ENCODE measurements at regions not wholly inside any gene's neighbourhood (a gene's known extent, or its start where the extent isn't known, plus 50 kb on each side); places are given as distances from the start of the nearest gene placed in this dataset.

GRCh38 chr12:47551426-47551851, 154.4 kb downstream of the RPAP3 start:
- intact Hi-C loops (cut with DNase I), result no loop called here
- Histone ChIP-seq H3K9me3 (peaks cover 0 to 15% of the 10 kb centered on the region in 2 donors), H3K4me1 (no peaks in the 10 kb centered on the region), H3K27ac (no peak overlapping the region), H3K27me3 (no peaks in the 10 kb centered on the region), H3K36me3 (no peaks in the 10 kb centered on the region), H3K4me3 (no peak overlapping the region)
- no peak for DNase-seq (ENCODE audit: low spot score in 2 of 2)
- TF ChIP-seq, protein P1, sequence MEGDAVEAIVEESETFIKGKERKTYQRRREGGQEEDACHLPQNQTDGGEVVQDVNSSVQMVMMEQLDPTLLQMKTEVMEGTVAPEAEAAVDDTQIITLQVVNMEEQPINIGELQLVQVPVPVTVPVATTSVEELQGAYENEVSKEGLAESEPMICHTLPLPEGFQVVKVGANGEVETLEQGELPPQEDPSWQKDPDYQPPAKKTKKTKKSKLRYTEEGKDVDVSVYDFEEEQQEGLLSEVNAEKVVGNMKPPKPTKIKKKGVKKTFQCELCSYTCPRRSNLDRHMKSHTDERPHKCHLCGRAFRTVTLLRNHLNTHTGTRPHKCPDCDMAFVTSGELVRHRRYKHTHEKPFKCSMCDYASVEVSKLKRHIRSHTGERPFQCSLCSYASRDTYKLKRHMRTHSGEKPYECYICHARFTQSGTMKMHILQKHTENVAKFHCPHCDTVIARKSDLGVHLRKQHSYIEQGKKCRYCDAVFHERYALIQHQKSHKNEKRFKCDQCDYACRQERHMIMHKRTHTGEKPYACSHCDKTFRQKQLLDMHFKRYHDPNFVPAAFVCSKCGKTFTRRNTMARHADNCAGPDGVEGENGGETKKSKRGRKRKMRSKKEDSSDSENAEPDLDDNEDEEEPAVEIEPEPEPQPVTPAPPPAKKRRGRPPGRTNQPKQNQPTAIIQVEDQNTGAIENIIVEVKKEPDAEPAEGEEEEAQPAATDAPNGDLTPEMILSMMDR (IDR thresholded peaks at IDR 0.05), result no peak

DNA sequence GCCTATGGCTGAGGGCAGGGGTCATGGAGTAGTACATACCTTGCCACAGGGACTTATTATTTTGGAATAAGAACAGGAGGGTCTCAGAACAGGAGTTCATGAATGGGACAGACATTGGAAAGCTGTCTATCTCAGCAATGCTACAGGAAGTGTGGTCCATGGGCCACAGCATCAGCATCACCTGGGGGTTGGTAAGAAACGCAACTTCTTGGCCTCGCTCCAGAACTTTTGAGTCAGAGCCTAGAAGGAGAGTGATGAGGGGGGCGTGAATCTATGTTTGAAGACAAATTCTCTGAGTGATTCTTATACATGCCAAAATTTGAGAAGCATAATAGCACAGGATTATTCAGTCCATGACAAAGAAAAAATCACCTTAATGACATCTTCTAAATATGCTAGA, 156.6 kb downstream of the RPAP3 start:
- Histone ChIP-seq H3K4me3 (no peak overlapping the region), H3K4me1 (no peaks in the 10 kb centered on the region), H3K36me3 (no peaks in the 10 kb centered on the region), H3K27ac (no peak overlapping the region), H3K27me3 (no peaks in the 10 kb centered on the region), H3K9me3 (peaks cover 0 to 15% of the 10 kb centered on the region in 2 donors)
- no peak for DNase-seq (ENCODE audit: low spot score in 2 of 2)
- intact Hi-C loops (cut with DNase I), result no loop called here
- TF ChIP-seq, protein P1 (IDR thresholded peaks at IDR 0.05), result no peak

DNA sequence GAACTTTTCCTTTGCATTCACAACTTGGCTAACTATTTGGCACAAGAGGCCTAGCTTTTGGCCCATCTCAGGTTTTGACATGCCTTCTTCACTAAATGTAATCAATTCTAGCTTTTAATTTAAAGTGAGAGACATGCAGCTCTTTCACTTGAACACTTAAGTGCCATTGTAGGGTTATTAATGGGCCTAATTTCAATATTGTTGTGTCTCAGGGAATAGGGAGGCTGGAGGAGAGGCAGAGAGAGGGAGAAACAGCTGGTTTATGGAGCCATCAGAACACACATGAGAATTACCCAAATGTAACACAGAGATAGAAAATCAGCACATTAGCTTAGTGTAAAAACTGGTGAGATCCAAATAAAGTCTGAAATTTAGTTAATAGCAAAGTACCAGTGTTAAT, 157.4 kb downstream of the RPAP3 start:
- Histone ChIP-seq H3K27ac (no peak overlapping the region), H3K27me3 (no peaks in the 10 kb centered on the region), H3K4me3 (no peak overlapping the region), H3K4me1 (no peaks in the 10 kb centered on the region), H3K9me3 (peaks cover 0 to 9% of the 10 kb centered on the region in 2 donors), H3K36me3 (no peaks in the 10 kb centered on the region)
- TF ChIP-seq, protein P1 (IDR thresholded peaks at IDR 0.05), result no peak
- intact Hi-C loops (cut with DNase I), result no loop called here
- DNase-seq (ENCODE audit: low spot score in 2 of 2), result no peak

DNA sequence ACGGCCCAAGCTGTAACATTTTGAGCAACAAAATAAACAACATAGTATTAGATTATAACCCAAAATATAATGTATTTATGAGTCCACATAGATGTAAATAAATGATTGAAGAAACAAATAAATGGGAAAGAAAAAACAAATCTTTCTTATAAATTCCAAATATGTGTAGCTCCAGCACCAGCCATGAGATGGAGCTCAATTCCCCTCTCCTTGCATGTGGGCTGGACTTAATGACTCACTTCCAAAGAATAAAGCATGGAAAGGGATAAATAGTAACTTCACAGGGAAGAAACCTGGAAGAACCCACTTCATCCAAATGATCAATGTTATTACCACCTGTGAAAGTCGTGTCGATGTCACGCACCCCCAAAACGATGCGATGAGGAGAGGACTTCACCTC, 158.8 kb downstream of the RPAP3 start:
- Histone ChIP-seq H3K9me3 (no peaks in the 10 kb centered on the region), H3K4me3 (no peak overlapping the region), H3K27me3 (no peaks in the 10 kb centered on the region), H3K4me1 (no peaks in the 10 kb centered on the region), H3K36me3 (no peaks in the 10 kb centered on the region), H3K27ac (no peak overlapping the region)
- intact Hi-C loops (cut with DNase I), result no loop called here
- DNase-seq (ENCODE audit: low spot score in 2 of 2), result no peak
- TF ChIP-seq, protein P1 (IDR thresholded peaks at IDR 0.05), result no peak

GRCh38 chr12:47545938-47546609, 159.8 kb downstream of the RPAP3 start:
- DNase-seq (ENCODE audit: low spot score in 2 of 2), result no peak
- Histone ChIP-seq H3K27ac (no peak overlapping the region), H3K9me3 (no peaks in the 10 kb centered on the region), H3K27me3 (no peaks in the 10 kb centered on the region), H3K4me1 (no peaks in the 10 kb centered on the region), H3K4me3 (no peak overlapping the region), H3K36me3 (no peaks in the 10 kb centered on the region)
- intact Hi-C loops (cut with DNase I), result no loop called here
- TF ChIP-seq, protein P1 (IDR thresholded peaks at IDR 0.05), result no peak

GRCh38 chr12:47534695-47535094, 171.1 kb downstream of the RPAP3 start:
- H3K27me3 ChIP-seq, result no peaks in the 10 kb centered on the region
- H3K4me1 ChIP-seq, result no peaks in the 10 kb centered on the region
- H3K4me3 ChIP-seq, result no peak overlapping the region
- no peaks in the 10 kb centered on the region for H3K36me3 ChIP-seq
- H3K27ac ChIP-seq, result no peak overlapping the region
- TF ChIP-seq, protein P1 (IDR thresholded peaks at IDR 0.05), result no peak
- peaks cover 0 to 20% of the 10 kb centered on the region in 2 donors for H3K9me3 ChIP-seq
- no peak for DNase-seq (ENCODE audit: low spot score in 2 of 2)
- intact Hi-C loops (cut with DNase I), result no loop called here

Measured in ascending aorta (tissue), 2 donors.